IMR-90 (cell line): ENCODE measurements at regions not wholly inside any gene's neighbourhood (a gene's known extent, or its start where the extent isn't known, plus 50 kb on each side); places are given as distances from the start of the nearest gene placed in this dataset.

ENCODE experiments used
- ATAC-seq: fragments of 200-7000 bp; cut with Tn5 transposase; 2 replicates; pipeline ENCODE4 v1.9.1; 2020; ENCODE audit warnings: low read depth, mild to moderate bottlenecking, moderate library complexity
- BruUV-seq: library from RNA; stranded (reverse); fragments of 400-500 nt; replicated peaks from 2 replicates; lab custom pipeline; 2021; lab: Mats Ljungman, UMichigan
- CTCF ChIA-PET: fragments of 300-600 bp; formaldehyde crosslinking; extraction: SDS; loops from one replicate; lab custom pipeline; 2021; ENCODE audit warnings: antibody characterized with exemption; lab: Yijun Ruan, JAX
- POLR2A ChIA-PET: fragments of 300-600 bp; sonication (Branson Sonifier 250); formaldehyde crosslinking; loops from one replicate; lab custom pipeline; 2022; ENCODE audit warnings: antibody characterized with exemption; ENCODE audit not compliant: unreplicated experiment; lab: Charles Lee
- DNase-seq: peaks from one replicate; pipeline ENCODE4 v3.0.0; 2013
- H2AFZ ChIP-seq: replicated peaks from 2 replicates; pipeline ENCODE3; 2013; ENCODE audit warnings: low read length, mild to moderate bottlenecking; ENCODE audit not compliant: poor library complexity
- H2AK5ac ChIP-seq: 2 replicates; pipeline ENCODE4 v1.6.1; 2013; ENCODE audit warnings: low read depth, low read length, inconsistent platforms
- H2AK9ac ChIP-seq: replicated peaks from 2 replicates; pipeline ENCODE3; 2013; ENCODE audit warnings: mild to moderate bottlenecking, low read depth, low read length, moderate library complexity; ENCODE audit not compliant: poor library complexity
- H2BK120ac ChIP-seq: 2 replicates; pipeline ENCODE4 v1.6.1; 2013; ENCODE audit warnings: low read depth, low read length, inconsistent platforms
- H2BK15ac ChIP-seq: 3 replicates; pipeline ENCODE4 v1.6.1; 2013; ENCODE audit warnings: low read depth, low read length, inconsistent platforms
- H2BK20ac ChIP-seq: 2 replicates; pipeline ENCODE4 v1.6.1; 2013; ENCODE audit warnings: low read depth, mild to moderate bottlenecking, inconsistent platforms, low read length, moderate library complexity
- H2BK5ac ChIP-seq: 2 replicates; pipeline ENCODE4 v1.6.1; 2013; ENCODE audit warnings: mild to moderate bottlenecking, low read depth, low read length, inconsistent platforms; ENCODE audit not compliant: poor library complexity, severe bottlenecking
- H3K14ac ChIP-seq: replicated peaks from 2 replicates; pipeline ENCODE4 v1.6.1; 2013; ENCODE audit warnings: low read depth, low read length, inconsistent platforms
- H3K18ac ChIP-seq: 2 replicates; pipeline ENCODE4 v1.6.1; 2013; ENCODE audit warnings: low read depth, low read length, control low read depth
- H3K23ac ChIP-seq: 2 replicates; pipeline ENCODE4 v1.6.1; 2013; ENCODE audit warnings: low read depth, low read length, inconsistent platforms
- H3K27ac ChIP-seq: 2 replicates; pipeline ENCODE4 v1.5.1; 2013; ENCODE audit warnings: mild to moderate bottlenecking, control low read depth, low read length; ENCODE audit not compliant: insufficient read depth
- H3K27me3 ChIP-seq: 2 replicates; pipeline ENCODE4 v1.6.1; 2013; ENCODE audit warnings: low read length; ENCODE audit not compliant: control insufficient read depth, insufficient read depth
- H3K36me3 ChIP-seq: 2 replicates; pipeline ENCODE4 v1.6.1; 2013; ENCODE audit warnings: low read length, mixed read lengths; ENCODE audit not compliant: control insufficient read depth, insufficient read depth
- H3K4ac ChIP-seq: 2 replicates; pipeline ENCODE4 v1.6.1; 2013; ENCODE audit warnings: low read depth, low read length, inconsistent platforms
- H3K4me1 ChIP-seq: 2 replicates; pipeline ENCODE4 v1.6.1; 2013; ENCODE audit warnings: low read length, mixed read lengths; ENCODE audit not compliant: control insufficient read depth, insufficient read depth
- H3K4me2 ChIP-seq: 2 replicates; pipeline ENCODE4 v1.6.1; 2013; ENCODE audit warnings: low read depth, mild to moderate bottlenecking, control low read depth, low read length, moderate library complexity
- H3K4me3 ChIP-seq: 2 replicates; pipeline ENCODE4 v1.5.1; 2013; ENCODE audit warnings: low read depth, mild to moderate bottlenecking, control low read depth, low read length, moderate library complexity; ENCODE audit not compliant: insufficient read depth
- H3K56ac ChIP-seq: 2 replicates; pipeline ENCODE4 v1.6.1; 2013; ENCODE audit warnings: low read length, inconsistent platforms; ENCODE audit not compliant: insufficient read depth; ENCODE audit errors: extremely low read depth
- H3K79me1 ChIP-seq, 2 experiments: 2 replicates each; pipeline ENCODE4 v1.6.1; 2013; ENCODE audit warnings: low read length in 2 of 2, inconsistent platforms in 1 of 2, low read depth in 1 of 2
- H3K9ac ChIP-seq: 2 replicates; pipeline ENCODE4 v1.6.1; 2013; ENCODE audit warnings: low read depth, low read length, control low read depth
- H3K9me1 ChIP-seq: 2 replicates; pipeline ENCODE4 v1.6.1; 2013; ENCODE audit warnings: low read length, inconsistent platforms; ENCODE audit not compliant: insufficient read depth
- H3K9me3 ChIP-seq: 2 replicates; pipeline ENCODE4 v1.6.1; 2013; ENCODE audit warnings: low read length; ENCODE audit not compliant: control insufficient read depth, insufficient read depth
- H4K20me1 ChIP-seq: 2 replicates; pipeline ENCODE4 v1.6.1; 2013; ENCODE audit warnings: low read length, inconsistent platforms; ENCODE audit not compliant: insufficient read depth
- H4K5ac ChIP-seq: 2 replicates; pipeline ENCODE4 v1.6.1; 2013; ENCODE audit warnings: mild to moderate bottlenecking, low read depth, low read length, control low read depth
- H4K8ac ChIP-seq, 2 experiments: 2 replicates each; pipeline ENCODE4 v1.6.1; 2013; ENCODE audit warnings: low read depth in 2 of 2, low read length in 2 of 2, control low read depth in 1 of 2, inconsistent platforms in 1 of 2
- H4K91ac ChIP-seq: 2 replicates; pipeline ENCODE4 v1.6.1; 2013; ENCODE audit warnings: low read depth, low read length, inconsistent platforms; ENCODE audit not compliant: insufficient read depth
- BHLHE40 ChIP-seq: fragments of 150-350 bp; IDR thresholded peaks from 2 replicates; pipeline ENCODE4 v1.6.1; 2016; ENCODE audit warnings: mild to moderate bottlenecking, low read depth, low read length
- CEBPB ChIP-seq: IDR thresholded peaks from 2 replicates; pipeline ENCODE4 v1.6.1; 2012; ENCODE audit warnings: low read depth, low read length, improper control_type of control experiment
- CHD1 ChIP-seq: IDR thresholded peaks from 2 replicates; pipeline ENCODE4 v1.6.1; 2012; ENCODE audit warnings: low read depth, low read length, improper control_type of control experiment
- MAFK ChIP-seq: IDR thresholded peaks from 2 replicates; pipeline ENCODE4 v1.6.1; 2012; ENCODE audit warnings: low read depth, low read length, improper control_type of control experiment
- MAZ ChIP-seq: IDR thresholded peaks from 2 replicates; pipeline ENCODE4 v1.6.1; 2012; ENCODE audit warnings: low read depth, mild to moderate bottlenecking, low read length, improper control_type of control experiment, moderate library complexity, borderline replicate concordance
- MXI1 ChIP-seq: IDR thresholded peaks from 2 replicates; pipeline ENCODE4 v1.6.1; 2012; ENCODE audit warnings: low read depth, mild to moderate bottlenecking, low read length, moderate library complexity, borderline replicate concordance
- POLR2A ChIP-seq: IDR thresholded peaks from 2 replicates; pipeline ENCODE4 v1.6.1; 2012; ENCODE audit warnings: mild to moderate bottlenecking, low read depth, low read length
- RAD21 ChIP-seq: IDR thresholded peaks from 2 replicates; pipeline ENCODE4 v1.6.1; 2012; ENCODE audit warnings: low read length, improper control_type of control experiment
- RCOR1 ChIP-seq: IDR thresholded peaks from 2 replicates; pipeline ENCODE4 v1.6.1; 2012; ENCODE audit warnings: mild to moderate bottlenecking, low read length, improper control_type of control experiment; ENCODE audit not compliant: insufficient replicate concordance
- WGBS, 2 experiments: methylation state at CpG; one replicate each; pipeline versions ENCODE4 v1.1.5 to v1.1.7; 2013; ENCODE audit warnings: missing lambda C conversion rate in 2 of 2; ENCODE audit not compliant: insufficient read length in 1 of 2; ENCODE audit errors: extremely low coverage in 2 of 2; 5-methylcytosine and 5-hydroxymethylcytosine counted together
- dilution Hi-C: fragments of 300-500 bp; cut with HindIII; formaldehyde crosslinking; loops from one replicate; pipeline ENCODE4 v1.14.3; 2018; ENCODE audit warnings: low sequenced_read_pairs; ENCODE audit not compliant: unreplicated experiment
- in situ Hi-C: fragments of 300-500 bp; cut with MboI; formaldehyde crosslinking; loops from 3 replicates; pipeline ENCODE4 v1.14.3; 2019; ENCODE audit warnings: low sequenced_read_pairs, inconsistent platforms, mixed read lengths
- intact Hi-C: fragments of 100-400 bp; cut with micrococcal nuclease; formaldehyde crosslinking; loops from 2 replicates; pipeline ENCODE4 v1.10.0; 2022
- TF ChIP-seq, protein P1 (sequence below): fragments of 150-350 bp; IDR thresholded peaks from 2 replicates; pipeline ENCODE4 v1.6.1; 2017; ENCODE audit warnings: mild to moderate bottlenecking, antibody characterized with exemption, low read length, low read depth

DNA sequence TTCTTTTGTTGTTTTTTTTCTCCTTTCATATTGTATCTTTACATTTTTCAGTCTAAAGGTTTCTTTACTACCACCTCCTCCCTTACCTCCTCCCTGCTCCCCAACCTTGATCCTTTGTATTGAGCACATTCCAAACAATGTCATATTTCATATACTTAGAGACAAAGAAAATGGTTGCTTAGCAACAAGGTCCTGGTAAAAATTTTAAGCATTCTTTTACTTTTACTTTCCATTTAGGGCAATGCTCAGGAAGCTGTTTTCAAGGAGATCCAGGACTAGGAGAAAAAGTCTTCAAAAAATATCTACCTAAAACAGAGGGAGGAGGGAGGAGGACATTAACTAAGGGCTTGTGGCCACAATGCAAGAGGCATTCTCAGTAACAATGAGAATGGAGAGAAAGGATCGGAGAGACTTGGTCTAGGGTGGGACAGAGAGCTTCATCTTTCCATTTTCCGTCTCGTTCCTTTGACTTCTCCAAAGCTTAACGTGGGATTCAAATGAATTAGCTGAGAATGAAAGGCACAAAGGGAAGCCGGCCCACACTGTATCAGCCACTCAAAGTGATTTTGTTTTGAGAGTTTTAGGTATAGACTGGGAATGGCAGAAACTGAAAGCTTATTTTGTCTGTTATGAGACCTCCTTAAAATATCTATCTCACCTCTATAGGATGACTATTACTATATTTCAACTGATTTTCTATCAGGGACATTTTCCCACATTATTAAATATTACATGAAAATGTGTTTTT lies 455.7 kb downstream of the RAB38 start:
- Histone ChIP-seq H3K14ac (no peak overlapping the region), H3K27me3 (no peaks in the 10 kb centered on the region), H2BK15ac (no peak overlapping the region), H2BK20ac (no peak overlapping the region), H3K4ac (no peak overlapping the region), H4K20me1 (no peaks in the 10 kb centered on the region), H3K9me1 (no peaks in the 10 kb centered on the region), H3K36me3 (no peaks in the 10 kb centered on the region), H3K9ac (no peak overlapping the region), H3K9me3 (no peaks in the 10 kb centered on the region), H4K91ac (no peak overlapping the region), H3K18ac (no peak overlapping the region), H2AFZ (no peak overlapping the region), H2AK9ac (no peak overlapping the region), H3K23ac (no peak overlapping the region), H2AK5ac (no peak overlapping the region), H3K27ac (no peak overlapping the region), H3K4me1 (no peaks in the 10 kb centered on the region), H2BK120ac (no peak overlapping the region), H3K4me3 (no peak overlapping the region; the same call in 1 of the 2 replicates), H4K5ac (no peak overlapping the region), H3K79me1 (no peaks in the 10 kb centered on the region), H3K56ac (no peak overlapping the region), H2BK5ac (no peak overlapping the region), H3K4me2 (0 out of 2 replicates have a peak overlapping the region, but pooled peaks have one; percentile 19), H4K8ac (no peak overlapping the region)
- POLR2A ChIA-PET, result interaction anchor here (0.6 kb wide), 1 partner anchor 164 kb away, joined by 3 read pairs; no protein-coding TSS in a partner anchor
- no TSS peak for BruUV-seq
- no CpG with 5 or more reads among the region's 5 CpGs for WGBS, 2 experiments
- no peak for DNase-seq
- no peak for TF ChIP-seq MAFK
- no peak for TF ChIP-seq MXI1
- TF ChIP-seq, protein P1, sequence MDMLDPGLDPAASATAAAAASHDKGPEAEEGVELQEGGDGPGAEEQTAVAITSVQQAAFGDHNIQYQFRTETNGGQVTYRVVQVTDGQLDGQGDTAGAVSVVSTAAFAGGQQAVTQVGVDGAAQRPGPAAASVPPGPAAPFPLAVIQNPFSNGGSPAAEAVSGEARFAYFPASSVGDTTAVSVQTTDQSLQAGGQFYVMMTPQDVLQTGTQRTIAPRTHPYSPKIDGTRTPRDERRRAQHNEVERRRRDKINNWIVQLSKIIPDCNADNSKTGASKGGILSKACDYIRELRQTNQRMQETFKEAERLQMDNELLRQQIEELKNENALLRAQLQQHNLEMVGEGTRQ, result no peak
- TF ChIP-seq RCOR1, result no peak
- TF ChIP-seq RAD21, result no peak
- no peak for TF ChIP-seq CEBPB
- no peak for TF ChIP-seq MAZ
- TF ChIP-seq CHD1, result no peak
- no peak for TF ChIP-seq POLR2A
- no peak for TF ChIP-seq BHLHE40
- no peak for ATAC-seq
- dilution Hi-C loops (no loop called here), in situ Hi-C loops (loop anchor here (25.0 kb wide), 1 partner anchor 357 kb away; no protein-coding TSS in a partner anchor), intact Hi-C loops (loop anchor here (5.0 kb wide), 1 partner anchor 823 kb away; no protein-coding TSS in a partner anchor)
- CTCF ChIA-PET, result no interaction called here
